Mesothelial cell of epicardium (in vitro differentiated cells): ENCODE measurements at regions not wholly inside any gene's neighbourhood (a gene's known extent, or its start where the extent isn't known, plus 50 kb on each side); places are given as distances from the start of the nearest gene placed in this dataset.

Experiments used
- DNase-seq, 2 experiments: peaks; one replicate each; pipeline ENCODE4 v3.0.0; 2021; ENCODE audit warnings: low spot score in 2 of 2; ENCODE audit not compliant: unreplicated experiment in 2 of 2
- H3K27ac Mint-ChIP-seq: 2 replicates; pipeline ENCODE4 v1.8.0; 2021; ENCODE audit warnings: mixed read lengths
- H3K27me3 Mint-ChIP-seq: 2 replicates; pipeline ENCODE4 v1.8.0; 2021; ENCODE audit warnings: low read depth, mixed read lengths
- H3K36me3 Mint-ChIP-seq: 2 replicates; pipeline ENCODE4 v1.8.0; 2021; ENCODE audit warnings: mixed read lengths
- H3K4me1 Mint-ChIP-seq: 2 replicates; pipeline ENCODE4 v1.8.0; 2021; ENCODE audit warnings: mixed read lengths
- H3K4me3 Mint-ChIP-seq: 2 replicates; pipeline ENCODE4 v1.8.0; 2021; ENCODE audit warnings: mild to moderate bottlenecking, moderate library complexity, mixed read lengths
- H3K9me3 Mint-ChIP-seq: 2 replicates; pipeline ENCODE4 v1.8.0; 2021; ENCODE audit warnings: mixed read lengths
- CTCF ChIP-seq: fragments of 200-600 bp; sonication (generic); IDR thresholded peaks from one replicate; pipeline ENCODE4 v1.5.0; 2021; ENCODE audit warnings: antibody characterized with exemption; ENCODE audit not compliant: unreplicated experiment

- Mint-ChIP-seq H3K4me1 (no peaks in the 10 kb centered on the region), H3K27ac (no peak overlapping the region), H3K27me3 (no peaks in the 10 kb centered on the region), H3K9me3 (peaks cover 3% of the 10 kb centered on the region), H3K36me3 (peaks cover 2% of the 10 kb centered on the region), H3K4me3 (no peak overlapping the region)
- no peak for DNase-seq
- TF ChIP-seq CTCF: no peak
These were observed 437.2 kb upstream of the SYT4 start for GRCh38 chr18:43714343-43715010.

GRCh38 chr18:43719267-43719795 is 442.0 kb upstream of the SYT4 start:
- no peak for DNase-seq
- Mint-ChIP-seq H3K27me3 (no peaks in the 10 kb centered on the region), H3K4me3 (no peak overlapping the region), H3K9me3 (peaks cover 44% of the 10 kb centered on the region), H3K27ac (no peak overlapping the region), H3K4me1 (peaks cover 4% of the 10 kb centered on the region), H3K36me3 (peaks cover 1% of the 10 kb centered on the region)
- no peak for TF ChIP-seq CTCF

GRCh38 chr18:43720041-43720440 is 442.8 kb upstream of the SYT4 start:
- Mint-ChIP-seq H3K27ac (no peak overlapping the region), H3K27me3 (no peaks in the 10 kb centered on the region), H3K9me3 (peaks cover 48% of the 10 kb centered on the region), H3K4me3 (no peak overlapping the region), H3K36me3 (peaks cover 1% of the 10 kb centered on the region), H3K4me1 (peaks cover 4% of the 10 kb centered on the region)
- DNase-seq: no peak
- no peak for TF ChIP-seq CTCF

GRCh38 chr18:43735570-43735969 is 458.3 kb upstream of the SYT4 start:
- Mint-ChIP-seq H3K4me3 (no peak overlapping the region), H3K9me3 (peaks cover 14% of the 10 kb centered on the region), H3K27me3 (peaks cover 2% of the 10 kb centered on the region), H3K4me1 (no peaks in the 10 kb centered on the region), H3K36me3 (no peaks in the 10 kb centered on the region), H3K27ac (no peak overlapping the region)
- DNase-seq: no peak
- TF ChIP-seq CTCF: no peak

- Mint-ChIP-seq H3K27me3 (no peaks in the 10 kb centered on the region), H3K9me3 (peaks cover 37% of the 10 kb centered on the region), H3K27ac (no peak overlapping the region), H3K4me3 (no peak overlapping the region), H3K4me1 (peaks cover 4% of the 10 kb centered on the region), H3K36me3 (peaks cover 12% of the 10 kb centered on the region)
- DNase-seq: no peak
- no peak for TF ChIP-seq CTCF
These were observed 467.9 kb upstream of the SYT4 start for GRCh38 chr18:43744960-43745745.
